ENCODE measurements at regions not wholly inside any gene's neighbourhood (a gene's known extent, or its start where the extent isn't known, plus 50 kb on each side); places are given as distances from the start of the nearest gene placed in this dataset.
"Not testable (repeated sequence)": the region's sequence is repeated elsewhere in the genome, so short reads cannot be mapped to it uniquely, and the experiment has no call there.

- not testable (repeated sequence) for DNase-seq
Measured at GRCh38 chr15:34528055-34528754, 55.2 kb downstream of the GOLGA8B start.

DNA sequence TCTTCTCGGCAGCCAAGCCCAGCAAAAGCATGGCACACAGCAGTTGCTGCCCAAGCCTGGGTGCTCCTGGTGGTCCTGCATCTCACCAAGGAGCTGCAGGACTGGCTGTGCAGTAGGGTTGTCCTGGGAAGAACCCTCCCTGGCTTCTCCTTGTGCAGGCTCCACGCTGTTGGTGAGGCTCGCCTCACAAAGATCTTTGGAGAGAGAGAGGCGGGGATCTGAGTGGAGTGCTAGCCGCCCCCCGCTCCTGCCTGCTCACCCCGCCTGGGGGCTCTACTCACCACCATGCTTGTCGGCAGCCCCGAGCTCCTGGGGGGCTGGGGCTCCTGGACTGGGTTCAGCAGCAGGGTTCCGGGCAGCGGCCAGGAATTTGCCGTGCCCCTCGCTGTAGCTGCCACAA is 55.8 kb downstream of the GOLGA8B start:
- not testable (repeated sequence) for DNase-seq

DNA sequence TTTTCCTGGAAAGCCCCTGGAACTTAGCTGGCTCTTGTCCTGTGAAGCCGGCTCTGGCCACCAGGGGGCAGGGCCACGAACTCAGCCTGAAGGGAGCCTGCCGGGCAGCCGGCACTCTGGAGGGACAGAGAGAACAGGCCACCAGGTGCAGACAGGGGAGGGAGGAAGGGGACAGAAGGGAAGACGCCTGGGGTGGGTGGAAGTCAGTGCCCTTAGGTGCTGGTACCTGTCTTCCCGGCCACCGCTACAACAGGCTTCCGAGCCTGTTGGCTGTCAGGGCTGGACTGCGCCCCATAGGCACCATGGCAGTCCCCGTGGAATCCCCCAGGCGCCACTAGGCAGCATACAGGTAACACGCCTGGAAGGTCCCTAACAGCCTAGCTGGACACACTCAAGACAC is 59.6 kb downstream of the GOLGA8B start:
- not testable (repeated sequence) for DNase-seq

- DNase-seq: not testable (repeated sequence)
Measured at GRCh38 chr15:34522601-34523000, 60.9 kb downstream of the GOLGA8B start.

DNA sequence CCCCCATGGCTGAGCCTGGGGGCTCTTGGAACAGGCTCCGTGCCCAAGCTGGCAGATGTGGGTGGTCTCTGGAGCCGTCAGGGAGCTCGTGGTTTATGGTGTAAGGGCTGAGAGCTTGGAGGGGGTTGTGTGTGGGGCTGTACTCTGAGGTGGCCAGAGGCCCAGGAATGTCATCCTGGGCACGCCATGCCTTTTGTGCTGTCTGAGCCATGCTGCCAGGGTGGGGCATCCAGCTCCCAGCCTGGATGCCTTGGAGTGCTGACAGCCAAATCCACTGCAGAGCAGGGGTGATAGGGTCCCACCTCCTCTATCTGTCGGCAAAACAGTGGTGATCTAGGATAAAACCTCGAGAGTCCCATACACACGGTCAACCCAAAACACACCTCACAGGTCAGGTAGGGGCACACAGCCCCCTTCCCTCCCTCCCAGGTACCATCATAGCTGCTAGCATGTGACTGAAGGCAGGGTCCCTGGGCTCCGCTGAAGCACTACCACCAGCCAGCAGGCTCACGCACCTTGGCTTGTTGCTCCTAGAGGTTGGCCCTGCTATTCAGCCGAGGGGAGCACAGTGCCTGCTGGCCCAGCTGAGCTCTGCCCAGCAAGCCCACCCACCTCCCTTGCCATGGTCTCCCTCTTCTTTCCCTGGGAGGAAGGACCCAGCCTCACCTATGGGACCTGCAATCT is 61.5 kb downstream of the GOLGA8B start:
- not testable (repeated sequence) for DNase-seq

DNA sequence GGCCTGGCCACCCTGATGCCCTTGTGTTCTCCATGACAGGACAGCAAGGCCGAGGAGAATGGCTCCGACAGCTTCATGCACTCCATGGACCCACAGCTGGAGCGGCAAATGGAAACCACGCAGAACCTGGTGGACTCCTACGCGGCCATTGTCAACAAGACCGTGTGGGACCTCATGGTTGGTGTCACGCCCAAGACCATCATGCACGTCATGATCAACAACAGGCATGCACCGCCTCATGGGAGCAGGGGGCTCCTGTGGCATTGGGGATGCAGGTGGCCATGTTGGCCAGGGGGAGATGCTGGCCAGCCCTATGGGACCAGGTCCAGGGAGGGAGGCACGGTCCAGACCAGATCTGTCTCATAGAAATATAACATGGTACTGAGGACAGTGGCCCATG is 62.9 kb downstream of the GOLGA8B start:
- DNase-seq: no peak

- DNase-seq: not testable (repeated sequence)
Measured at GRCh38 chr15:34520010-34520409, 63.4 kb downstream of the GOLGA8B start.

GRCh38 chr15:34514251-34514670 is 69.2 kb downstream of the GOLGA8B start:
- peak; percentile 3 to 51 for DNase-seq

DNA sequence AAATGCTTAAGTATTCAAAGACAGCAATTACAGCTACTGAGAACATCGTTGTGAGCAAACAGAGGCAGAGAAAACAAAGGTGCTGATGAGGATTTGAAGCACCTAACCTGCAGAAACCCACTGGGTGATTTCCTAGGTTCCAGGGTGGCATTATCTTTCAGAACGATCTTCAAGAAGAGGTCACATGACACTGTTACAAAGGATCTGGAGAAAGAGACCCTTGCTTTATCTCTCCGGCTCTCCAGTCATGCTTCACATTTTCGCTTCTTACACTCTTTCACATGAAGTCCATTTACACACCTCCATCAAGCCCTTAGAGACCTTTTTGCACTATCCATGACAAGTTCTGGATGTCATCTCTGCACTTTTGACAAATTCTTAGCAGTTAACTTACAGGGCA is 70.8 kb downstream of the GOLGA8B start:
- DNase-seq: no peak

DNA sequence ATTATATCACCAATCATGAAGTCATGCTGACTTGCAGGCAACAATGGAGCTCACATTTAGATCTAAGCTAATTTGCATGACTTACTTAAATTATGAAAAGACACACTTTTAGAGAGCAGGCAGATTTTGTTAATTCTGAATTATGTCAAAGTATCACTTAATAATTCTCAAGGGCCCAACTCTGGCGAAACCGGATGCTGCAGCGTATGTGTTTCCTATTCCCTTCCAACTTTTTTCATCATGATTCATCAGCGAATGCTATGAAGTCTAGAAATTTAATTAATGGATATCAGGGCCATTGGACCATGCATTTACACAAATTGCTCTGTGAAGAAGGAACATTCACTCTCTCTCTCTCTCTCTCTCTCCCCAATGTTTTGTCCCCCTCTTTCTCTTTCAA is 63.5 kb upstream of the GOLGA8A start:
- DNase-seq: no peak

GRCh38 chr15:34496207-34496995 is 58.8 kb upstream of the GOLGA8A start:
- no peak for DNase-seq

DNA sequence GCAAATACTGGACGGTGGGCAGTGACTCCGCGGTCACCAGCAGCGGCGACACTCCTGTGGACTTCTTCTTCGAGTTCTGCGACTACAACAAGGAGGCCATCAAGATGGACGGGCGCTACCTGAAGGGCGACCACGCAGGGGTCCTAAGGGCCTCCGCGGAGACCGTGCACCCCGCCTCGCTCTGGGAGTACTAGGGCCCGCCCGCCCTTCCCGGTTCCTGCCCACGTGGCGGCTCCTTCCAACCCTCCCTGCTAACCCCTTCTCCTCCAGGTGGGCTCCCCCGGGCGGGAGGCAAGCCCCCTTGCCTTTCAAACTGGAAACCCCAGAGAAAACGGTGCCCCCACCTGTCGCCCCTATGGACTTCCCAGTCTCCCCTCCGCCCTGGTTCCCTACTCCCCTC is 58.1 kb upstream of the GOLGA8A start:
- not testable (repeated sequence) for DNase-seq

DNA sequence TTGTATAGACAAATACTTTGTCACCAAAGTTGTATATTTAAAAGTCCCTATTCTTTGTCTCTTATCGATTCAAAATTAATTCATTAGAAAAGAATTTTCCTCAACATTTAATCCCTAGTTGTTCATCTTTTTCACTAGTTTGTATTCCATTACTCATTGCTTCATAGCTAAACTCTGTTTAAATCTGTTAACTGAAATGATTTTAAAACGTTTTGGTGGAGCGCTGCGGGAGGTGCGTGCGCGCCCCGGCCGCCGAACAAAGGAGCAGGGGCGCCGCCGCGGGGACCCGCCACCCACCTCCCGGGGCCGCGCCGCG is 56.4 kb upstream of the GOLGA8A start:
- DNase-seq: no peak

- DNase-seq: no peak
Measured at GRCh38 chr15:34493001-34493400, 55.4 kb upstream of the GOLGA8A start.

DNA sequence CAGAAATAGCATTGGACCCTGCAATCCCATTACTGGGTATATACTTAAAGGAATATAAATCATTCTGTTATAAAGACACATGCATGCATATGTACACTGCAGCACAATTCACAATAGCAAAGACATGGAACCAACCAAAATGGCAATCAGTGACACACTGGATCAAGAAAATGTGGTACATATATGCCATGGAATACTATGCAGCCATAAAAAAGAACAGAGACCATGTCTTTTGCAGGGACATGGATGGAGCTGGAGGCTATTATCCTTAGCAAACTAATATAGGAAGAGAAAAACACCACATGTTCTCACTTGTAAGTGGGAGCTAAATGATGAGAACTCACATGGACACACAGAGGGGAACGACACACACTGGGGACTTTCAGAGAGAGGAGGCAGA is 53.9 kb upstream of the GOLGA8A start:
- not testable (repeated sequence) for DNase-seq

DNA sequence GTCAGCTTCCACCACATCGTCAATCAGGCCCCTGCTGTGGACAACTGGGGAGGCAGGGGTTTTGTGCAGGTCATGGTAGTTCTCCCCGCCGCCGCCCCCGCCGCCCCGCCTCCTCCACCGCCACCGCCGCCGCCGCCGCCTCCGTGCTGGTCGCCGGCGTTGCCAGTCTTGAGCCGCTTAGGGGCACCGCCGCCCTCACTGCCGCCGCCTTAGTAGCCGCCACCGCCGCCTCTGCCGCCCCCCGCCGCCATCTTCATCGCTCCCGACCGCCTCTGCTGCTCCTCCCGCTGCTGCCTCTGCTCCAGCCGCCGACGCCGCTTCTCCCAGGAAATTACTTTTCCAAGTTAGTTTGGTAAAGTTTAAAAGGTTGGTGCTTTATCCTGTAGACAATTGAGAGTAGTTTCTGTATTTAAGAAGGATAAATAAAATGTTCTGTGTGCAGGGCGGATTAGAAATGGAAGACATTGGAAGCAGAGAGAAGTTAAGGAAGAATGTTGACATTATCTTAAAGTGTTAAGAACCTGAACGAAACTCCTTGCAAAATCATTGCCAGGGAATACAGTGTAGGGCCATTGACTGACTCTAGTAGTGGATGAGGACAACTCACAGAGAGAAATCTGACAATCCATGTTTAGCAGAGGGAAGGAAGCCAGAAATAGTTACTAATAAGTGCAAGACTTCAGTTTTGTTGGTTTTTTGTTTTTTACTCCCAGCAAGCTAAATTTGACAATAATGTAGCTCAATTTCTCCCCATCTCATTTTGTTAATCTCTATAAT is 53.0 kb upstream of the GOLGA8A start:
- no peak for DNase-seq

GRCh38 chr15:34488973-34489959 is 51.7 kb upstream of the GOLGA8A start:
- not testable (repeated sequence) for DNase-seq

Data from NCI-H524 (cell line).